GM13976 (cell line): ENCODE measurements at regions not wholly inside any gene's neighbourhood (a gene's known extent, or its start where the extent isn't known, plus 50 kb on each side); places are given as distances from the start of the nearest gene placed in this dataset.

Source experiments
- DNase-seq: peaks from one replicate; pipeline ENCODE4 v3.0.0; 2012; ENCODE audit warnings: low spot score
- in situ Hi-C: fragments of 300-500 bp; cut with MboI; formaldehyde crosslinking; loops from one replicate; pipeline ENCODE4 v1.12.0; 2022; ENCODE audit warnings: low sequenced_read_pairs, mixed read lengths, inconsistent platforms; ENCODE audit not compliant: unreplicated experiment
- TF ChIP-seq, protein P1 (sequence below): IDR thresholded peaks from 2 replicates; pipeline ENCODE4 v1.5.1; 2012; ENCODE audit warnings: borderline replicate concordance, mild to moderate bottlenecking; ENCODE audit not compliant: insufficient read depth; ENCODE audit errors: extremely low read depth, missing control alignments, control extremely low read depth

DNA sequence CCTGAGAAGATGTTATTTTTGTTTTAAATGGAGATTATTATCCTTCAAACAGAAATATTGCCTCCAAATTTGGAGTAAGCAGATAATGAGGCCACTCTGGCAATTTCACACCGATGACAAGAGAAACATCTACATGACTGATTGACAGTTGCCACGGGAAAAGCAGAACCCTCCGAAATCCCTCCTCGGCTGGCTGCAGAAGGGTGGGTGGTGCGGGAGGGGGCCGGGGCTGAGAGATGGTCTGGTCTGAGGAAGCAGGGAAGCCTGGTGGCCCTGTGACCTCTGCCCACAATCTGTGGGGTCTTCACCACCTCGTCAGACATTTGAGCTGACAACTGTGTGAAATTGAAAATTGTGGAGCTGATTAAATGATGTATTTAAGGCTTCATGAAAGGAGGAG lies 503.2 kb downstream of the MN1 start:
- TF ChIP-seq, protein P1, sequence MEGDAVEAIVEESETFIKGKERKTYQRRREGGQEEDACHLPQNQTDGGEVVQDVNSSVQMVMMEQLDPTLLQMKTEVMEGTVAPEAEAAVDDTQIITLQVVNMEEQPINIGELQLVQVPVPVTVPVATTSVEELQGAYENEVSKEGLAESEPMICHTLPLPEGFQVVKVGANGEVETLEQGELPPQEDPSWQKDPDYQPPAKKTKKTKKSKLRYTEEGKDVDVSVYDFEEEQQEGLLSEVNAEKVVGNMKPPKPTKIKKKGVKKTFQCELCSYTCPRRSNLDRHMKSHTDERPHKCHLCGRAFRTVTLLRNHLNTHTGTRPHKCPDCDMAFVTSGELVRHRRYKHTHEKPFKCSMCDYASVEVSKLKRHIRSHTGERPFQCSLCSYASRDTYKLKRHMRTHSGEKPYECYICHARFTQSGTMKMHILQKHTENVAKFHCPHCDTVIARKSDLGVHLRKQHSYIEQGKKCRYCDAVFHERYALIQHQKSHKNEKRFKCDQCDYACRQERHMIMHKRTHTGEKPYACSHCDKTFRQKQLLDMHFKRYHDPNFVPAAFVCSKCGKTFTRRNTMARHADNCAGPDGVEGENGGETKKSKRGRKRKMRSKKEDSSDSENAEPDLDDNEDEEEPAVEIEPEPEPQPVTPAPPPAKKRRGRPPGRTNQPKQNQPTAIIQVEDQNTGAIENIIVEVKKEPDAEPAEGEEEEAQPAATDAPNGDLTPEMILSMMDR = no peak
- DNase-seq = no peak
- in situ Hi-C loops = no loop called here

DNA sequence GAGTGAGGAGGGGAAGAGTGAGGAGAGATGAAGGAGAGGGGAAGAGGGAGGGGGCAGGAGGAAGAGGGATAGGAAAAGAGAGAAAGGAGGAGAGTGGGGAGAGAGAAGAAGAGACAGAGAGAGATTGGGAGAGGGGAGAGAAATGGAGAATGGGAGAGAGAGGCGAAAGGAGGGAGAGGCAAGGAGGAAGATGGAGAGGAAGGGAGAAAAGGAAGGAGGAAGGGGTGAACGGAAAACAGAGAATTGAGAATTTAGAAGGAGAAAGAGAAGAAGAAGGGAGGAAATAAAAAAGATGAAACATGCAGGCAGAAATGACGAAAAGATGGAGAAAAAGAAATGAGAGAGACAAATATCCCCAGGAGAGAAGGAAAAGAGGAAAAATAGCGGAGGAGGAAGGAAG lies 502.8 kb downstream of the MN1 start:
- in situ Hi-C loops = no loop called here
- no peak for DNase-seq
- TF ChIP-seq, protein P1 = no peak

DNA sequence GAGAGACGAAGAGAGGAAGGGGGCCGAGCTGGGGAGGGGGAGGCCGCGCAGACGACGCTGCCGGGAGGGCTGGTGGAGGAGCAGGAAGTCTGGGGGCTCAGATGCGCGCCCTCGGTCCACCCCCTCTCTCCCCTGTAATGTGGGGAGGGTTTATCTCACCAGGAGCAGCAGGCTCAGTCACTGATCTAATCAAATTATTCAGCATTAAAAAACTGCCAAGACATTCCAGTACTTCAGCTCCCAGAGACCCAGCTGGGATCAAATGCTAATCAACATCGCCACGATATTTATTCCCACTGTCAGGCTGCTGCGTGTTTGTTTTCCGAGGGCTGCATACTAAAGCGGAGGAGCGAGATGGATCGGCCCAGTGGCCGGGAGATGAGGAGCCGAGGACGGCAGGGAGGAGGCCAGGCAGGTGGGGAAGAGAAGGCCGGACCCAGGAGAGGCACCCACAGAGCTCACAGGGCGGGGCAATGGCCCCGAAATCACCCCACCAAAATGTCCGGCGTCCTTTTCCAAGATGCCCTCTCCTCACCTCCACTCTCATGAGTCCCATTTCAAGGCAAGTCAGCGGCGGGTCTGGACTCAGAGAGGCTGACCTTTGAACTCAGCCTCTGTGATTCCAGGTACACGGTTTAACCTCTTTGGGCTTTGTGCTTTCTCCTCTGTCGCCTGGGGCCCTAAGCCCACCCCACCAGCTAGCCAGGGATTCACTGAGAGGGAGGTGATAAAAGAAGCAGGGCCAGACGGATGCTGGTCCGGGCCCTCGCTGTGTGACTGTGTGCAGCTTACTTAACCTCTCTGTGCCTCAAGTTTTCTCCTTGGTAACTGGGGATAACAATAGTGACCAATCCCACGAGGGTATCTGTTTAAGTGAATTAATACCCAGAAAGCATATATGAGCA lies 502.1 kb downstream of the MN1 start:
- DNase-seq = no peak
- TF ChIP-seq, protein P1 = no peak
- in situ Hi-C loops = no loop called here

DNA sequence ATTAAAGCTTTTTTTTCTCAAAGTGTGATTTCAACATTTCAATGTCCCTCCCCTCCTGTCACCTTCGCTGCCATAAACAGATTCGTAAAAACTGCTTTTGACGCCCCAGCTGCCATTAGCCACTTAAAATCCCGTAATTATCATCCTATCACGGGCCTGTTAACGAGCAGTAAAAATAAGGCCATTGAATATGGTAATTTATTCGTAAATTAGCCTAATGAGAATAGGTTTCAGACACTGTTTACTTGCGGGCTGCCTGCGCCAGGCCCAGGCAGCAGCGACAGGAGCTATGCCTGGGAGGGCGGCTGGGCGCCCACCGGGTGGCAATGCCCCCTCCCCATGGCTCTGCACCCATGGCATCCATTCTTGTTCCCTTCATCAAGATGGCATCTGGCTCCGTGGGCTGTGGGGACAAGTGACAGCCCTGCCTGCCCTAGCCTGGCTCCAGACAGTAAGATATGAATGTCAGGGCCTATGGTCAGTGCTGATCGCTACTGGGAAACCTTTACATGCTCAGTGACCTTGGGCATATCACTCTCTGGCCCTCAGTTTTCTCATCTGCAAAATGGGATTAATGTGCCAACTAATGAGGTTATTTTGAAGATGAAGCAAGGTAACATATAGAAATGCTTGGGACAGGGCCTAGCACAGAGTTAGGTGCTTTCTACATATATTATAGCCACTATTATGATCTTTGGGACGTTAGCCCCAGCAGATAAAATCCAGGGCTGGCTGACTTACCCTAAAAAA lies 500.8 kb downstream of the MN1 start:
- no peak for DNase-seq
- TF ChIP-seq, protein P1 = no peak
- in situ Hi-C loops = no loop called here

DNA sequence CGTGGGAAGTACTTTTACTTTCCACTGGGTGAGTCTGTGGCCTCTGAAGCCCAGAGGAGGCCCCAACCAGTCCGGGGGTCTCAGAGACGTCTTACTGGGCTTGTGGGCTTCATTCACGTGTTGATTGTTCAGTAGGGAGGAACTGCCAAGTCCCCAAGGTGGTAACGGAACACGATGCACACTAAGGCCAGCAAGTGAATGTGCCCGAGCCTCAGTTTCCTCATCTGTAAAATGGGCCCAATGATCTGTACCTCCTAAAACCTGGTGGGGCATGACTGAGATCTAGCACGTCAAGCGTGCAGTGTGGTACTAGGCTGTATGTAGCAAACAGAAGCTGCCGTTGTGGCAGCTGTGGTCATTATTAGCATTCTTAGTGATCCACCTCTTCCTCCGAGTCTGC lies 499.1 kb downstream of the MN1 start:
- DNase-seq = no peak
- in situ Hi-C loops = no loop called here
- TF ChIP-seq, protein P1 = no peak

DNA sequence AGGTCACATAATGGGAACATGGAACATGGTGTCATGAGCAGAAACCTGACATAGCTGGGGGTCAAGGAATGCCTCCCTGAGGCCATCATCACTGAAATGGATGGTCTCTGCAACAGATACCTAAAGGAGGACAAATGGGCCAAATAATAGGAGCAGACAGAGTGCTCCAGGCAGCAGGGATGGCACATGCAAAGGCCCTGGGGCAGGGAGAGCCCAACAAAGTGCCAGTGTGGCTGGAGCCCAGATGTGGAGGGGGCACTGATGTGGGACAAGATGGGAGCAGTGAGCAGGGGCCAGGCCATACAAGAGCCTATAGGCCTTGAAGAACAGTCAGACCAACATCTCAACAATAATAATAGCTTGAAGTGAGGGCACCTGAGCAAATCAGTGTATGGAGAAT lies 497.8 kb downstream of the MN1 start:
- in situ Hi-C loops = no loop called here
- TF ChIP-seq, protein P1 = no peak
- DNase-seq = no peak
